ENCODE measurements at regions not wholly inside any gene's neighbourhood (a gene's known extent, or its start where the extent isn't known, plus 50 kb on each side); places are given as distances from the start of the nearest gene placed in this dataset.

GRCh38 chr4:128670513-128670912 lies 139.0 kb upstream of the JADE1 start:
- Histone ChIP-seq H3K36me3 (ENCODE audit: low read depth) (no peaks in the 10 kb centered on the region), H3F3A (ENCODE audit: insufficient read depth) (no peaks in the 10 kb centered on the region), H3K79me2 (ENCODE audit: insufficient read depth) (no peaks in the 10 kb centered on the region), H3K27ac (no peak overlapping the region), H3K9me2 (ENCODE audit: insufficient read depth) (no peaks in the 10 kb centered on the region), H4K20me1 (ENCODE audit: insufficient read depth) (no peaks in the 10 kb centered on the region), H3K4me3 (no peak overlapping the region), H3K4me1 (ENCODE audit: insufficient read depth) (no peaks in the 10 kb centered on the region), H3K9ac (no peak overlapping the region), H2AFZ (no peak overlapping the region), H3K4me2 (ENCODE audit: unreplicated experiment) (no peak overlapping the region), H3K27me3 (replicated peaks; ENCODE audit: insufficient read depth) (no peaks in the 10 kb centered on the region), H3K9me3 (ENCODE audit: low read depth) (no peaks in the 10 kb centered on the region)
- WGBS, 2 experiments (ENCODE audit: low coverage in 1 of 2, low lambda C conversion rate in 2 of 2, missing lambda C conversion rate in 2 of 2): 69 to 77% methylated on average over 4 of the region's 4 CpGs
- in situ Hi-C loops (cut with MboI): no loop called here
- TF ChIP-seq EZH2phosphoT487 (IDR thresholded peaks at IDR 0.05; ENCODE audit: insufficient read depth, low read depth): no peak
- TF ChIP-seq EZH2 (IDR thresholded peaks at IDR 0.05; ENCODE audit: insufficient read depth, poor library complexity, severe bottlenecking): no peak
- DNase-seq: no peak

GRCh38 chr4:128668566-128668965 lies 140.9 kb upstream of the JADE1 start:
- no peaks in the 10 kb centered on the region for H3K79me2 ChIP-seq (ENCODE audit: insufficient read depth)
- no peaks in the 10 kb centered on the region for H3F3A ChIP-seq (ENCODE audit: insufficient read depth)
- H3K9me2 ChIP-seq (ENCODE audit: insufficient read depth): no peaks in the 10 kb centered on the region

DNA sequence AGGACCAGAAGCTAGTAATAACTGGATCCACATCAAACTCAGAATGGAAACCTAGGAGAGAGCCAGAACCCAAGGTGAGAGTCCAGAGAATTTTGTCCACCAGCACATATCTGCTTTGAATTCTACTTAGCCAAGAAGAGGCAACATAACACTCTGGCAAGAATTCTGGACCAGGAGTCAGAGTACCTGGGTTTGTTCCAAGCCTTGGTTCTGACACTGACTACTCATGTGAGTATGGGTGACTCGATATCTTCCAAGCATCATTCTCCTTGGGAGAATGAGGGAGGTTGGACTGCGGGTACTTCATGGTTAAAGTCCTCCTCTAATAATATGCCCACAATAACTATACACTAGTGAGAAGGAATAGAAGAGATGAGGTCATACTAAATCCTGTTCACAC lies 144.0 kb upstream of the JADE1 start:
- H3K36me3 ChIP-seq (ENCODE audit: low read depth): no peaks in the 10 kb centered on the region
- no peak overlapping the region for H3K9ac ChIP-seq
- H3K4me3 ChIP-seq: no peak overlapping the region
- no peaks in the 10 kb centered on the region for H3K27me3 ChIP-seq (replicated peaks; ENCODE audit: insufficient read depth)
- DNase-seq: peak; percentile 44
- H4K20me1 ChIP-seq (ENCODE audit: insufficient read depth): no peaks in the 10 kb centered on the region
- H3K9me2 ChIP-seq (ENCODE audit: insufficient read depth): no peaks in the 10 kb centered on the region
- peaks cover 9% of the 10 kb centered on the region for H3F3A ChIP-seq (ENCODE audit: insufficient read depth)
- no peak overlapping the region for H3K27ac ChIP-seq
- in situ Hi-C loops (cut with MboI): no loop called here
- 69 to 79% methylated on average over 2 of the region's 2 CpGs for WGBS, 2 experiments (ENCODE audit: low coverage in 1 of 2, low lambda C conversion rate in 2 of 2, missing lambda C conversion rate in 2 of 2)
- H3K4me2 ChIP-seq (ENCODE audit: unreplicated experiment): no peak overlapping the region
- H2AFZ ChIP-seq: no peak overlapping the region
- H3K4me1 ChIP-seq (ENCODE audit: insufficient read depth): peaks cover 7% of the 10 kb centered on the region
- no peaks in the 10 kb centered on the region for H3K9me3 ChIP-seq (ENCODE audit: low read depth)
- no peaks in the 10 kb centered on the region for H3K79me2 ChIP-seq (ENCODE audit: insufficient read depth)
- TF ChIP-seq EZH2phosphoT487 (IDR thresholded peaks at IDR 0.05; ENCODE audit: insufficient read depth, low read depth) (no peak), EZH2 (IDR thresholded peaks at IDR 0.05; ENCODE audit: insufficient read depth, poor library complexity, severe bottlenecking) (no peak)

More at GRCh38 chr4:128668566-128668965, 140.9 kb upstream of the JADE1 start:
- no peak overlapping the region for H3K4me2 ChIP-seq (ENCODE audit: unreplicated experiment)
- H3K27ac ChIP-seq: no peak overlapping the region
- TF ChIP-seq EZH2 (IDR thresholded peaks at IDR 0.05; ENCODE audit: insufficient read depth, poor library complexity, severe bottlenecking) (no peak), EZH2phosphoT487 (IDR thresholded peaks at IDR 0.05; ENCODE audit: insufficient read depth, low read depth) (no peak)
- no peak overlapping the region for H3K4me3 ChIP-seq
- DNase-seq: no peak
- no peaks in the 10 kb centered on the region for H4K20me1 ChIP-seq (ENCODE audit: insufficient read depth)
- no peak overlapping the region for H3K9ac ChIP-seq
- H2AFZ ChIP-seq: no peak overlapping the region
- H3K36me3 ChIP-seq (ENCODE audit: low read depth): no peaks in the 10 kb centered on the region
- H3K4me1 ChIP-seq (ENCODE audit: insufficient read depth): no peaks in the 10 kb centered on the region
- in situ Hi-C loops (cut with MboI): no loop called here
- H3K27me3 ChIP-seq (replicated peaks; ENCODE audit: insufficient read depth): no peaks in the 10 kb centered on the region
- 73 to 76% methylated on average over 5 of the region's 5 CpGs for WGBS, 2 experiments (ENCODE audit: low coverage in 1 of 2, low lambda C conversion rate in 2 of 2, missing lambda C conversion rate in 2 of 2)
- no peaks in the 10 kb centered on the region for H3K9me3 ChIP-seq (ENCODE audit: low read depth)

DNA sequence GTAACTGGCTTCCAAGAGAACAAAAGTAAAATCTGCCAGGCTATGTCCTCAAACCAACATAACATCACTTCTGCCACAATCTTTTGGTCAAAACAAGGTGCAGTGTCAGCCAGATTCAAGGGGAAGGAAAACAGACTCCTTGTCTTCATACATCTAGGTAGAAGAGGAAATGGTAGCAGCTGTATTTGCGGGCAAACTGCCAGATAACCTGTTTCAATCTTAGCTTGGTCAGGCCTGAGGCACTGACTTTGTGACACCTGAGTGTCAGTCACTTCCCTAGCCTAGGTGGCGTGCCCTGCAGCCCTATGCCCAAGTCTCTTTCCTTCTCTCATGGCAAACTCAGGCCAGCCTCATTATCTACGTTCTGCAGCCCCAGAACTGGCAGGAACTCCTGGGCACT lies 146.2 kb upstream of the JADE1 start:
- no peaks in the 10 kb centered on the region for H3K9me2 ChIP-seq (ENCODE audit: insufficient read depth)
- DNase-seq: no peak
- H3K79me2 ChIP-seq (ENCODE audit: insufficient read depth): no peaks in the 10 kb centered on the region
- no peak overlapping the region for H3K4me2 ChIP-seq (ENCODE audit: unreplicated experiment)
- no peaks in the 10 kb centered on the region for H3K27me3 ChIP-seq (replicated peaks; ENCODE audit: insufficient read depth)
- TF ChIP-seq EZH2phosphoT487 (IDR thresholded peaks at IDR 0.05; ENCODE audit: insufficient read depth, low read depth): no peak
- no peak for TF ChIP-seq EZH2 (IDR thresholded peaks at IDR 0.05; ENCODE audit: insufficient read depth, poor library complexity, severe bottlenecking)
- H3K9ac ChIP-seq: no peak overlapping the region
- H2AFZ ChIP-seq: no peak overlapping the region
- peaks cover 18% of the 10 kb centered on the region for H3F3A ChIP-seq (ENCODE audit: insufficient read depth)
- 83% methylated on average over 3 of the region's 3 CpGs for WGBS, 2 experiments (ENCODE audit: low coverage in 1 of 2, low lambda C conversion rate in 2 of 2, missing lambda C conversion rate in 2 of 2)
- no peak overlapping the region for H3K4me3 ChIP-seq
- H3K27ac ChIP-seq: no peak overlapping the region
- H3K4me1 ChIP-seq (ENCODE audit: insufficient read depth): peaks cover 19% of the 10 kb centered on the region
- no peaks in the 10 kb centered on the region for H3K9me3 ChIP-seq (ENCODE audit: low read depth)
- no peaks in the 10 kb centered on the region for H3K36me3 ChIP-seq (ENCODE audit: low read depth)
- in situ Hi-C loops (cut with MboI): no loop called here
- no peaks in the 10 kb centered on the region for H4K20me1 ChIP-seq (ENCODE audit: insufficient read depth)

- Histone ChIP-seq H3F3A (ENCODE audit: insufficient read depth) (peaks cover 18% of the 10 kb centered on the region), H2AFZ (no peak overlapping the region), H3K4me1 (ENCODE audit: insufficient read depth) (peaks cover 21% of the 10 kb centered on the region), H3K9me3 (ENCODE audit: low read depth) (no peaks in the 10 kb centered on the region), H3K4me3 (no peak overlapping the region), H3K27me3 (replicated peaks; ENCODE audit: insufficient read depth) (no peaks in the 10 kb centered on the region), H3K79me2 (ENCODE audit: insufficient read depth) (no peaks in the 10 kb centered on the region), H3K36me3 (ENCODE audit: low read depth) (no peaks in the 10 kb centered on the region), H4K20me1 (ENCODE audit: insufficient read depth) (no peaks in the 10 kb centered on the region), H3K4me2 (ENCODE audit: unreplicated experiment) (no peak overlapping the region), H3K9ac (no peak overlapping the region), H3K9me2 (ENCODE audit: insufficient read depth) (no peaks in the 10 kb centered on the region), H3K27ac (no peak overlapping the region)
- in situ Hi-C loops (cut with MboI): no loop called here
- TF ChIP-seq EZH2 (IDR thresholded peaks at IDR 0.05; ENCODE audit: insufficient read depth, poor library complexity, severe bottlenecking) (no peak), EZH2phosphoT487 (IDR thresholded peaks at IDR 0.05; ENCODE audit: insufficient read depth, low read depth) (no peak)
- WGBS, 2 experiments (ENCODE audit: low coverage in 1 of 2, low lambda C conversion rate in 2 of 2, missing lambda C conversion rate in 2 of 2): 87 to 90% methylated on average over 5 to 6 of the region's 6 CpGs
- no peak for DNase-seq
Observed at GRCh38 chr4:128661479-128661878, 148.0 kb upstream of the JADE1 start.

Measured in GM23248 (cell line).